Uterus (tissue), 3 donors: ENCODE measurements at regions not wholly inside any gene's neighbourhood (a gene's known extent, or its start where the extent isn't known, plus 50 kb on each side); places are given as distances from the start of the nearest gene placed in this dataset.

Source experiments
- DNase-seq, 2 donors: peaks; one replicate each; pipeline ENCODE4 v3.0.0-alpha.2; 2019 to 2020
- H3K27ac ChIP-seq, 2 donors: fragments of 200-600 bp; sonication (generic); 1 replicate in 1 of 2; 2 replicates in 1 of 2; pipeline ENCODE4 v1.5.1; 2016 to 2018
- H3K27me3 ChIP-seq, 2 donors: fragments of 200-600 bp; sonication (generic); one replicate each; pipeline ENCODE4 v1.5.1; 2018 to 2019; ENCODE audit warnings: control low read depth in 1 of 2
- H3K36me3 ChIP-seq, 2 donors: fragments of 200-600 bp; sonication (generic); one replicate each; pipeline ENCODE4 v1.5.1; 2019; ENCODE audit warnings: control low read depth in 1 of 2
- H3K4me1 ChIP-seq, 2 donors: fragments of 200-600 bp; sonication (generic); one replicate each; pipeline ENCODE4 v1.5.1; 2018 to 2019; ENCODE audit warnings: control low read depth in 1 of 2
- H3K4me3 ChIP-seq, 2 donors: fragments of 200-600 bp; sonication (generic); 1 replicate in 1 of 2; 2 replicates in 1 of 2; pipeline ENCODE4 v1.5.1; 2018 to 2019; ENCODE audit warnings: mild to moderate bottlenecking in 1 of 2
- H3K9me3 ChIP-seq, 2 donors: fragments of 200-600 bp; sonication (generic); one replicate each; pipeline ENCODE4 v1.5.1; 2019; ENCODE audit warnings: control low read depth in 1 of 2
- CTCF ChIP-seq, 4 experiments: fragments of 200-600 bp in 2 of 4; fragments of 450-650 bp in 2 of 4; sonication (generic) in 2 of 4; IDR thresholded peaks; one replicate each; pipeline ENCODE4 v1.5.1; 2016 to 2019; ENCODE audit warnings: antibody characterized with exemption in 4 of 4, mild to moderate bottlenecking in 2 of 4, moderate library complexity in 1 of 4
- POLR2A ChIP-seq, 2 donors: fragments of 450-650 bp; IDR thresholded peaks; one replicate each; pipeline ENCODE4 v1.6.1; 2016; ENCODE audit warnings: antibody characterized with exemption in 2 of 2, mild to moderate bottlenecking in 1 of 2, moderate library complexity in 1 of 2
- intact Hi-C: fragments of 100-400 bp; cut with DNase I; formaldehyde crosslinking; loops from one replicate; pipeline ENCODE4 v1.15.1; 2023; ENCODE audit warnings: low total_unique reads
- donor health status: DM: yes; HTN: yes; CAD: no.

- intact Hi-C loops, result no loop called here
Measured at GRCh38 chr7:97390915-97391593, 273.6 kb downstream of the SDHAF3 start.

GRCh38 chr7:97401398-97401797 lies 283.9 kb downstream of the SDHAF3 start:
- intact Hi-C loops, result no loop called here
- Histone ChIP-seq H3K27me3 (no peaks in the 10 kb centered on the region), H3K36me3 (no peaks in the 10 kb centered on the region), H3K9me3 (no peaks in the 10 kb centered on the region), H3K4me1 (no peaks in the 10 kb centered on the region), H3K4me3 (no peak overlapping the region), H3K27ac (no peak overlapping the region)
- TF ChIP-seq CTCF (IDR thresholded peaks at IDR 0.05) (no peak), POLR2A (IDR thresholded peaks at IDR 0.05) (no peak)
- DNase-seq, result no peak

More at GRCh38 chr7:97390915-97391593, 273.6 kb downstream of the SDHAF3 start:
- Histone ChIP-seq H3K27ac (no peak overlapping the region), H3K4me1 (no peaks in the 10 kb centered on the region), H3K27me3 (no peaks in the 10 kb centered on the region), H3K9me3 (no peaks in the 10 kb centered on the region), H3K4me3 (no peak overlapping the region), H3K36me3 (no peaks in the 10 kb centered on the region)
- TF ChIP-seq POLR2A (IDR thresholded peaks at IDR 0.05), result no peak
- no peak for TF ChIP-seq CTCF (IDR thresholded peaks at IDR 0.05)
- no peak for DNase-seq

GRCh38 chr7:97405835-97406234 lies 288.3 kb downstream of the SDHAF3 start:
- H3K27ac ChIP-seq, result no peak overlapping the region
- H3K4me1 ChIP-seq, result no peaks in the 10 kb centered on the region
- TF ChIP-seq CTCF (IDR thresholded peaks at IDR 0.05) (no peak), POLR2A (IDR thresholded peaks at IDR 0.05) (no peak)
- no peaks in the 10 kb centered on the region for H3K9me3 ChIP-seq
- DNase-seq, result no peak
- intact Hi-C loops, result no loop called here
- no peak overlapping the region for H3K4me3 ChIP-seq
- H3K27me3 ChIP-seq, result no peaks in the 10 kb centered on the region
- no peaks in the 10 kb centered on the region for H3K36me3 ChIP-seq

- Histone ChIP-seq H3K36me3 (no peaks in the 10 kb centered on the region), H3K27ac (no peak overlapping the region), H3K9me3 (no peaks in the 10 kb centered on the region), H3K4me1 (no peaks in the 10 kb centered on the region), H3K27me3 (no peaks in the 10 kb centered on the region), H3K4me3 (no peak overlapping the region)
- no peak for TF ChIP-seq POLR2A (IDR thresholded peaks at IDR 0.05)
- TF ChIP-seq CTCF (IDR thresholded peaks at IDR 0.05), result no peak
- intact Hi-C loops, result no loop called here
- no peak for DNase-seq
Measured at GRCh38 chr7:97407106-97407505, 289.6 kb downstream of the SDHAF3 start.

GRCh38 chr7:97409346-97409745 lies 291.8 kb downstream of the SDHAF3 start:
- DNase-seq, result no peak
- H3K27ac ChIP-seq, result no peak overlapping the region
- intact Hi-C loops, result no loop called here
- no peaks in the 10 kb centered on the region for H3K27me3 ChIP-seq
- no peak overlapping the region for H3K4me3 ChIP-seq
- no peaks in the 10 kb centered on the region for H3K9me3 ChIP-seq
- no peak for TF ChIP-seq POLR2A (IDR thresholded peaks at IDR 0.05)
- TF ChIP-seq CTCF (IDR thresholded peaks at IDR 0.05), result no peak
- no peaks in the 10 kb centered on the region for H3K36me3 ChIP-seq
- no peaks in the 10 kb centered on the region for H3K4me1 ChIP-seq
